ENCODE measurements at regions not wholly inside any gene's neighbourhood (a gene's known extent, or its start where the extent isn't known, plus 50 kb on each side); places are given as distances from the start of the nearest gene placed in this dataset.

DNA sequence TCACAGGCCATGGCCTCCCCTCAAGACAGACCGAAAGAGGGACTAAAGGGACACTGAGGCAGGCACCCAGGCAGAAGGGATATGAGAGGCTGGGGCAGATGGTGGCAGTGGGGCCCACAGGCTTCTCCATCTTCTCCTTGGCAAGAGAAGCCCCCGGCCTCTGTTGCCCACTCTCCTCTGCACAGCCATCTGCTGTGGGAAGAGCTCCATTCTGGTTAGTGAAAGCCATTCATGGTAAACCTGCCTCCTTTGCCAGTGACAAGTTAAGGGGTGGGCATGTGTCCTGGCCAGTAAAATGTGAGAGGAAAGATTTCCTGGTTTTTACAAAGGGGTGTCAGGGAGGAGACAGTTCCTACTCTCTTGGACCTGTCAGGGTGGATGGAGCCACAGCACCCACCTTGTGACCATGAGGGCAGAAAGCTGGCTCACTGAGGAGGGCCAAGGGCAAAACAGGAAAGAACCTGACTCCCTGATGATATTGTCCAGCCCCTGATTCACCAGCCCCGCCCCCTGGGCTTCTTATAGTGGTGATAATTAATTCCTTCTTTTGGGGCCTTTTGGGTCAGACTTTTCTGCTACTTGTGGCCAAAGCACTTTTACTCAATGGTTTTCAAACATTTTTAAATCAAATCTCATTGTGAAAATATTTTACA is 130.4 kb upstream of the SMAD3 start (continued):
- TF ChIP-seq, protein P1, sequence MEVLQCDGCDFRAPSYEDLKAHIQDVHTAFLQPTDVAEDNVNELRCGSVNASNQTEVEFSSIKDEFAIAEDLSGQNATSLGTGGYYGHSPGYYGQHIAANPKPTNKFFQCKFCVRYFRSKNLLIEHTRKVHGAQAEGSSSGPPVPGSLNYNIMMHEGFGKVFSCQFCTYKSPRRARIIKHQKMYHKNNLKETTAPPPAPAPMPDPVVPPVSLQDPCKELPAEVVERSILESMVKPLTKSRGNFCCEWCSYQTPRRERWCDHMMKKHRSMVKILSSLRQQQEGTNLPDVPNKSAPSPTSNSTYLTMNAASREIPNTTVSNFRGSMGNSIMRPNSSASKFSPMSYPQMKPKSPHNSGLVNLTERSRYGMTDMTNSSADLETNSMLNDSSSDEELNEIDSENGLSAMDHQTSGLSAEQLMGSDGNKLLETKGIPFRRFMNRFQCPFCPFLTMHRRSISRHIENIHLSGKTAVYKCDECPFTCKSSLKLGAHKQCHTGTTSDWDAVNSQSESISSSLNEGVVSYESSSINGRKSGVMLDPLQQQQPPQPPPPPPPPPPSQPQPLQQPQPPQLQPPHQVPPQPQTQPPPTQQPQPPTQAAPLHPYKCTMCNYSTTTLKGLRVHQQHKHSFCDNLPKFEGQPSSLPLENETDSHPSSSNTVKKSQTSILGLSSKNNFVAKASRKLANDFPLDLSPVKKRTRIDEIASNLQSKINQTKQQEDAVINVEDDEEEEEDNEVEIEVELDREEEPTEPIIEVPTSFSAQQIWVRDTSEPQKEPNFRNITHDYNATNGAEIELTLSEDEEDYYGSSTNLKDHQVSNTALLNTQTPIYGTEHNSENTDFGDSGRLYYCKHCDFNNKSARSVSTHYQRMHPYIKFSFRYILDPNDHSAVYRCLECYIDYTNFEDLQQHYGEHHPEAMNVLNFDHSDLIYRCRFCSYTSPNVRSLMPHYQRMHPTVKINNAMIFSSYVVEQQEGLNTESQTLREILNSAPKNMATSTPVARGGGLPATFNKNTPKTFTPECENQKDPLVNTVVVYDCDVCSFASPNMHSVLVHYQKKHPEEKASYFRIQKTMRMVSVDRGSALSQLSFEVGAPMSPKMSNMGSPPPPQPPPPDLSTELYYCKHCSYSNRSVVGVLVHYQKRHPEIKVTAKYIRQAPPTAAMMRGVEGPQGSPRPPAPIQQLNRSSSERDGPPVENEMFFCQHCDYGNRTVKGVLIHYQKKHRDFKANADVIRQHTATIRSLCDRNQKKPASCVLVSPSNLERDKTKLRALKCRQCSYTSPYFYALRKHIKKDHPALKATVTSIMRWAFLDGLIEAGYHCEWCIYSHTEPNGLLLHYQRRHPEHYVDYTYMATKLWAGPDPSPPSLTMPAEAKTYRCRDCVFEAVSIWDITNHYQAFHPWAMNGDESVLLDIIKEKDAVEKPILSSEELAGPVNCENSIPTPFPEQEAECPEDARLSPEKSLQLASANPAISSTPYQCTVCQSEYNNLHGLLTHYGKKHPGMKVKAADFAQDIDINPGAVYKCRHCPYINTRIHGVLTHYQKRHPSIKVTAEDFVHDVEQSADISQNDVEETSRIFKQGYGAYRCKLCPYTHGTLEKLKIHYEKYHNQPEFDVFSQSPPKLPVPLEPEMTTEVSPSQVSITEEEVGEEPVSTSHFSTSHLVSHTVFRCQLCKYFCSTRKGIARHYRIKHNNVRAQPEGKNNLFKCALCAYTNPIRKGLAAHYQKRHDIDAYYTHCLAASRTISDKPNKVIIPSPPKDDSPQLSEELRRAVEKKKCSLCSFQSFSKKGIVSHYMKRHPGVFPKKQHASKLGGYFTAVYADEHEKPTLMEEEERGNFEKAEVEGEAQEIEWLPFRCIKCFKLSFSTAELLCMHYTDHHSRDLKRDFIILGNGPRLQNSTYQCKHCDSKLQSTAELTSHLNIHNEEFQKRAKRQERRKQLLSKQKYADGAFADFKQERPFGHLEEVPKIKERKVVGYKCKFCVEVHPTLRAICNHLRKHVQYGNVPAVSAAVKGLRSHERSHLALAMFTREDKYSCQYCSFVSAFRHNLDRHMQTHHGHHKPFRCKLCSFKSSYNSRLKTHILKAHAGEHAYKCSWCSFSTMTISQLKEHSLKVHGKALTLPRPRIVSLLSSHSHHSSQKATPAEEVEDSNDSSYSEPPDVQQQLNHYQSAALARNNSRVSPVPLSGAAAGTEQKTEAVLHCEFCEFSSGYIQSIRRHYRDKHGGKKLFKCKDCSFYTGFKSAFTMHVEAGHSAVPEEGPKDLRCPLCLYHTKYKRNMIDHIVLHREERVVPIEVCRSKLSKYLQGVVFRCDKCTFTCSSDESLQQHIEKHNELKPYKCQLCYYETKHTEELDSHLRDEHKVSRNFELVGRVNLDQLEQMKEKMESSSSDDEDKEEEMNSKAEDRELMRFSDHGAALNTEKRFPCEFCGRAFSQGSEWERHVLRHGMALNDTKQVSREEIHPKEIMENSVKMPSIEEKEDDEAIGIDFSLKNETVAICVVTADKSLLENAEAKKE (CRISPR knock-in tag; IDR thresholded peaks at IDR 0.05): no peak
- no peak for TF ChIP-seq POLR2AphosphoS5 (IDR thresholded peaks at IDR 0.05; ENCODE audit: low read depth)
- TF ChIP-seq ZNF114 (CRISPR knock-in tag; IDR thresholded peaks at IDR 0.05): no peak
- TF ChIP-seq EZH2 (IDR thresholded peaks at IDR 0.05; ENCODE audit: low read depth, unreplicated experiment): no peak

DNA sequence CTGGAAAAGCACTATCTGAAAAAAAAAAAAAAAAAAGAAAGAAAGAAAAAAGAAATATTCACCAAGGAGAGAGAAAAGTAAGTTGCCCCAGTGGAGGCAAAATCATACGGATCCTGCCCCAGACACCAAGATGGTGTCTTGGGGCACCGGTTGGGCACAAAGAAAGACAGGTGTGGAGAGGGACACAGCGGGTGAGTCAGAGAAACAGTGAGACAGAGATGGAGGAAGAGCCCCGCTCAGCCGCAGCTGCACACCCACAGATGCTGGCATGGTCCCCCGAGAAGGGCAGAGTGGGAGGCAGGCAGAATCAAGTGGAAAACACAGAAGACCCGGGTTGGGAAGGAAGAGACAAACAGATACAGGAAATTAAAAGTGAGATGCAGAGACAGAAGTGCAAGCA is 129.7 kb upstream of the SMAD3 start:
- Histone ChIP-seq H3K4me2 (no peak overlapping the region), H3K79me2 (replicated peaks; ENCODE audit: insufficient read depth) (no peaks in the 10 kb centered on the region)
- H3K9me3 Mint-ChIP-seq: peaks cover 43% of the 10 kb centered on the region
- no peak for TF ChIP-seq JUNB (IDR thresholded peaks at IDR 0.05; ENCODE audit: unreplicated experiment)
- TF ChIP-seq, protein P2, sequence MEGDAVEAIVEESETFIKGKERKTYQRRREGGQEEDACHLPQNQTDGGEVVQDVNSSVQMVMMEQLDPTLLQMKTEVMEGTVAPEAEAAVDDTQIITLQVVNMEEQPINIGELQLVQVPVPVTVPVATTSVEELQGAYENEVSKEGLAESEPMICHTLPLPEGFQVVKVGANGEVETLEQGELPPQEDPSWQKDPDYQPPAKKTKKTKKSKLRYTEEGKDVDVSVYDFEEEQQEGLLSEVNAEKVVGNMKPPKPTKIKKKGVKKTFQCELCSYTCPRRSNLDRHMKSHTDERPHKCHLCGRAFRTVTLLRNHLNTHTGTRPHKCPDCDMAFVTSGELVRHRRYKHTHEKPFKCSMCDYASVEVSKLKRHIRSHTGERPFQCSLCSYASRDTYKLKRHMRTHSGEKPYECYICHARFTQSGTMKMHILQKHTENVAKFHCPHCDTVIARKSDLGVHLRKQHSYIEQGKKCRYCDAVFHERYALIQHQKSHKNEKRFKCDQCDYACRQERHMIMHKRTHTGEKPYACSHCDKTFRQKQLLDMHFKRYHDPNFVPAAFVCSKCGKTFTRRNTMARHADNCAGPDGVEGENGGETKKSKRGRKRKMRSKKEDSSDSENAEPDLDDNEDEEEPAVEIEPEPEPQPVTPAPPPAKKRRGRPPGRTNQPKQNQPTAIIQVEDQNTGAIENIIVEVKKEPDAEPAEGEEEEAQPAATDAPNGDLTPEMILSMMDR (conservative IDR thresholded peaks at IDR 0.05; ENCODE audit: low read depth in 2 of 2): no peak
- TF ChIP-seq, protein P3, sequence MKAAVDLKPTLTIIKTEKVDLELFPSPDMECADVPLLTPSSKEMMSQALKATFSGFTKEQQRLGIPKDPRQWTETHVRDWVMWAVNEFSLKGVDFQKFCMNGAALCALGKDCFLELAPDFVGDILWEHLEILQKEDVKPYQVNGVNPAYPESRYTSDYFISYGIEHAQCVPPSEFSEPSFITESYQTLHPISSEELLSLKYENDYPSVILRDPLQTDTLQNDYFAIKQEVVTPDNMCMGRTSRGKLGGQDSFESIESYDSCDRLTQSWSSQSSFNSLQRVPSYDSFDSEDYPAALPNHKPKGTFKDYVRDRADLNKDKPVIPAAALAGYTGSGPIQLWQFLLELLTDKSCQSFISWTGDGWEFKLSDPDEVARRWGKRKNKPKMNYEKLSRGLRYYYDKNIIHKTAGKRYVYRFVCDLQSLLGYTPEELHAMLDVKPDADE (IDR thresholded peaks at IDR 0.05): no peak
- TF ChIP-seq NANOG (IDR thresholded peaks at IDR 0.05; ENCODE audit: borderline replicate concordance): no peak
- TF ChIP-seq, protein P4, sequence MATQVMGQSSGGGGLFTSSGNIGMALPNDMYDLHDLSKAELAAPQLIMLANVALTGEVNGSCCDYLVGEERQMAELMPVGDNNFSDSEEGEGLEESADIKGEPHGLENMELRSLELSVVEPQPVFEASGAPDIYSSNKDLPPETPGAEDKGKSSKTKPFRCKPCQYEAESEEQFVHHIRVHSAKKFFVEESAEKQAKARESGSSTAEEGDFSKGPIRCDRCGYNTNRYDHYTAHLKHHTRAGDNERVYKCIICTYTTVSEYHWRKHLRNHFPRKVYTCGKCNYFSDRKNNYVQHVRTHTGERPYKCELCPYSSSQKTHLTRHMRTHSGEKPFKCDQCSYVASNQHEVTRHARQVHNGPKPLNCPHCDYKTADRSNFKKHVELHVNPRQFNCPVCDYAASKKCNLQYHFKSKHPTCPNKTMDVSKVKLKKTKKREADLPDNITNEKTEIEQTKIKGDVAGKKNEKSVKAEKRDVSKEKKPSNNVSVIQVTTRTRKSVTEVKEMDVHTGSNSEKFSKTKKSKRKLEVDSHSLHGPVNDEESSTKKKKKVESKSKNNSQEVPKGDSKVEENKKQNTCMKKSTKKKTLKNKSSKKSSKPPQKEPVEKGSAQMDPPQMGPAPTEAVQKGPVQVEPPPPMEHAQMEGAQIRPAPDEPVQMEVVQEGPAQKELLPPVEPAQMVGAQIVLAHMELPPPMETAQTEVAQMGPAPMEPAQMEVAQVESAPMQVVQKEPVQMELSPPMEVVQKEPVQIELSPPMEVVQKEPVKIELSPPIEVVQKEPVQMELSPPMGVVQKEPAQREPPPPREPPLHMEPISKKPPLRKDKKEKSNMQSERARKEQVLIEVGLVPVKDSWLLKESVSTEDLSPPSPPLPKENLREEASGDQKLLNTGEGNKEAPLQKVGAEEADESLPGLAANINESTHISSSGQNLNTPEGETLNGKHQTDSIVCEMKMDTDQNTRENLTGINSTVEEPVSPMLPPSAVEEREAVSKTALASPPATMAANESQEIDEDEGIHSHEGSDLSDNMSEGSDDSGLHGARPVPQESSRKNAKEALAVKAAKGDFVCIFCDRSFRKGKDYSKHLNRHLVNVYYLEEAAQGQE (IDR thresholded peaks at IDR 0.05; ENCODE audit: unreplicated experiment): no peak

More for the DNA sequence above, 129.7 kb upstream of the SMAD3 start:
- no peaks in the 10 kb centered on the region for H3K36me3 ChIP-seq (ENCODE audit: insufficient read depth)
- no peak overlapping the region for H3K4me3 ChIP-seq
- peaks cover 5% of the 10 kb centered on the region for H3K27me3 Mint-ChIP-seq (ENCODE audit: insufficient read depth, low read depth, poor library complexity)
- ATAC-seq (no peak), DNase-seq (ENCODE audit: low spot score) (no peak)
- H3K4me1 Mint-ChIP-seq: peaks cover 19% of the 10 kb centered on the region
- H3K36me3 Mint-ChIP-seq (ENCODE audit: low read depth): peaks cover 28% of the 10 kb centered on the region
- H4K20me1 ChIP-seq (replicated peaks; ENCODE audit: insufficient read depth): no peaks in the 10 kb centered on the region
- H3F3A ChIP-seq (replicated peaks; ENCODE audit: low read depth): no peaks in the 10 kb centered on the region; the same call in 1 of the 2 replicates
- peaks cover 12% of the 10 kb centered on the region; the same call in 1 of the 2 replicates for H3K4me1 ChIP-seq (ENCODE audit: insufficient read depth)
- H3K27me3 ChIP-seq (ENCODE audit: insufficient read depth): no peaks in the 10 kb centered on the region
- no peak overlapping the region for H3K27ac Mint-ChIP-seq
- H3K4me3 Mint-ChIP-seq: no peak overlapping the region; the same call in 2 of the 3 replicates
- H3K9me2 ChIP-seq (ENCODE audit: insufficient read depth): no peaks in the 10 kb centered on the region; the same call in 1 of the 2 replicates
- no peak overlapping the region for H2AFZ ChIP-seq
- H3K27ac ChIP-seq (ENCODE audit: low read depth): no peak overlapping the region

All from GM23338 (cell line).